H9 (cell line): ENCODE measurements at regions not wholly inside any gene's neighbourhood (a gene's known extent, or its start where the extent isn't known, plus 50 kb on each side); places are given as distances from the start of the nearest gene placed in this dataset.
A peak's percentile ranks its signal among the peaks of the same experiment; 100 is the strongest.

Experiments used
- DNase-seq: peaks from one replicate; pipeline ENCODE4 v3.0.0-alpha.2; 2017
- H2AFZ ChIP-seq: one replicate; pipeline ENCODE4 v1.6.1; 2013; ENCODE audit warnings: mild to moderate bottlenecking, low read length, control low read depth, moderate library complexity
- H2AK5ac ChIP-seq: 2 replicates; pipeline ENCODE4 v1.6.1; 2013; ENCODE audit warnings: low read length, control low read depth, mixed read lengths; ENCODE audit not compliant: insufficient read length
- H2BK120ac ChIP-seq: one replicate; pipeline ENCODE4 v1.6.1; 2013; ENCODE audit warnings: low read depth, mild to moderate bottlenecking, low read length, control low read depth, inconsistent platforms; ENCODE audit not compliant: poor library complexity, severe bottlenecking
- H2BK12ac ChIP-seq: 2 replicates; pipeline ENCODE4 v1.6.1; 2013; ENCODE audit warnings: low read length, control low read depth, mixed read lengths, low read depth; ENCODE audit not compliant: insufficient read length
- H2BK15ac ChIP-seq: 2 replicates; pipeline ENCODE4 v1.6.1; 2013; ENCODE audit warnings: low read depth, low read length, control low read depth
- H2BK20ac ChIP-seq: one replicate; pipeline ENCODE4 v1.6.1; 2013; ENCODE audit warnings: low read depth, mild to moderate bottlenecking, low read length, control low read depth, inconsistent platforms; ENCODE audit not compliant: poor library complexity, severe bottlenecking
- H2BK5ac ChIP-seq: 2 replicates; pipeline ENCODE4 v1.6.1; 2013; ENCODE audit warnings: low read length, control low read depth, mixed read lengths; ENCODE audit not compliant: insufficient read length
- H3K14ac ChIP-seq: 2 replicates; pipeline ENCODE4 v1.6.1; 2013; ENCODE audit warnings: low read length, control low read depth; ENCODE audit not compliant: insufficient read depth
- H3K18ac ChIP-seq: 2 replicates; pipeline ENCODE4 v1.6.1; 2013; ENCODE audit warnings: low read depth, mild to moderate bottlenecking, mixed read lengths, low read length, control low read depth; ENCODE audit not compliant: insufficient read length
- H3K23ac ChIP-seq: 2 replicates; pipeline ENCODE4 v1.6.1; 2013; ENCODE audit warnings: low read length, control low read depth, mixed read lengths, low read depth; ENCODE audit not compliant: insufficient read length
- H3K23me2 ChIP-seq: 2 replicates; pipeline ENCODE4 v1.6.1; 2013; ENCODE audit warnings: low read depth, mild to moderate bottlenecking, mixed read lengths, low read length, control low read depth; ENCODE audit not compliant: insufficient read length, poor library complexity, severe bottlenecking
- H3K27ac ChIP-seq: 2 replicates; pipeline ENCODE4 v1.5.1; 2013; ENCODE audit warnings: low read length, control low read depth, mixed read lengths, low read depth; ENCODE audit not compliant: insufficient read length
- H3K27me3 ChIP-seq: 2 replicates; pipeline ENCODE4 v1.6.1; 2013; ENCODE audit warnings: low read length, control low read depth, inconsistent platforms; ENCODE audit not compliant: insufficient read depth
- H3K4ac ChIP-seq: 2 replicates; pipeline ENCODE4 v1.6.1; 2013; ENCODE audit warnings: low read depth, mild to moderate bottlenecking, control low read depth, inconsistent platforms, low read length, moderate library complexity
- H3K4me1 ChIP-seq: 2 replicates; pipeline ENCODE4 v1.6.1; 2013; ENCODE audit warnings: low read length, control low read depth, inconsistent platforms; ENCODE audit not compliant: insufficient read depth
- H3K4me2 ChIP-seq: 2 replicates; pipeline ENCODE4 v1.6.1; 2013; ENCODE audit warnings: low read length, control low read depth, mixed read lengths; ENCODE audit not compliant: insufficient read length, insufficient read depth
- H3K56ac ChIP-seq: 2 replicates; pipeline ENCODE4 v1.6.1; 2013; ENCODE audit warnings: low read depth, mild to moderate bottlenecking, mixed read lengths, low read length, control low read depth; ENCODE audit not compliant: insufficient read length
- H3K79me1 ChIP-seq: 2 replicates; pipeline ENCODE4 v1.6.1; 2013; ENCODE audit warnings: low read depth, mild to moderate bottlenecking, moderate library complexity, low read length, control low read depth, inconsistent platforms; ENCODE audit not compliant: insufficient read depth, poor library complexity, severe bottlenecking
- H3K79me2 ChIP-seq: 2 replicates; pipeline ENCODE4 v1.6.1; 2013; ENCODE audit warnings: low read length, control low read depth, inconsistent platforms; ENCODE audit not compliant: insufficient read depth
- H3K9ac ChIP-seq: 2 replicates; pipeline ENCODE4 v1.6.1; 2013; ENCODE audit warnings: low read length, control low read depth, mixed read lengths; ENCODE audit not compliant: insufficient read length; ENCODE audit errors: extremely low read depth
- H3K9me3 ChIP-seq: one replicate; pipeline ENCODE4 v1.6.1; 2013; ENCODE audit warnings: low read depth, low read length, inconsistent platforms; ENCODE audit not compliant: control insufficient read depth
- H3T11ph ChIP-seq: one replicate; pipeline ENCODE4 v1.6.1; 2013; ENCODE audit warnings: mild to moderate bottlenecking, low read length, control low read depth, inconsistent platforms
- H4K20me1 ChIP-seq: one replicate; pipeline ENCODE4 v1.6.1; 2013; ENCODE audit not compliant: control insufficient read depth, insufficient read length, insufficient read depth
- H4K5ac ChIP-seq: 2 replicates; pipeline ENCODE4 v1.6.1; 2013; ENCODE audit warnings: low read depth, mild to moderate bottlenecking, mixed read lengths, low read length, control low read depth; ENCODE audit not compliant: insufficient read length
- H4K8ac ChIP-seq: replicated peaks from 2 replicates; pipeline ENCODE4 v1.6.1; 2013; ENCODE audit warnings: low read length, control low read depth, mixed read lengths, low read depth; ENCODE audit not compliant: insufficient read length
- H4K91ac ChIP-seq: 2 replicates; pipeline ENCODE4 v1.6.1; 2013; ENCODE audit warnings: low read depth, mild to moderate bottlenecking, moderate library complexity, mixed read lengths, low read length, control low read depth; ENCODE audit not compliant: insufficient read length
- H3K27ac Mint-ChIP-seq, 3 experiments: 2 replicates in 2 of 3; 3 replicates in 1 of 3; pipeline ENCODE4 v1.8.0; 2020 to 2021; ENCODE audit warnings: mixed read lengths in 3 of 3, mild to moderate bottlenecking in 1 of 3, moderate library complexity in 1 of 3
- H3K27me3 Mint-ChIP-seq: 2 replicates; pipeline ENCODE4 v1.8.0; 2021; ENCODE audit warnings: low read depth, mild to moderate bottlenecking, moderate library complexity, mixed read lengths
- H3K36me3 Mint-ChIP-seq, 3 experiments: 2 replicates in 2 of 3; 3 replicates in 1 of 3; pipeline ENCODE4 v1.8.0; 2020 to 2021; ENCODE audit warnings: low read depth in 3 of 3, mixed read lengths in 3 of 3; ENCODE audit not compliant: insufficient read depth in 1 of 3
- H3K4me1 Mint-ChIP-seq, 2 experiments: 2 replicates each; pipeline ENCODE4 v1.8.0; 2020; ENCODE audit warnings: mixed read lengths in 2 of 2
- H3K4me3 Mint-ChIP-seq, 2 experiments: 2 replicates in 1 of 2; 3 replicates in 1 of 2; pipeline ENCODE4 v1.8.0; 2020 to 2021; ENCODE audit warnings: mild to moderate bottlenecking in 2 of 2, mixed read lengths in 2 of 2, moderate library complexity in 1 of 2
- H3K9me3 Mint-ChIP-seq, 2 experiments: 2 replicates in 1 of 2; 3 replicates in 1 of 2; pipeline ENCODE4 v1.8.0; 2020; ENCODE audit warnings: mild to moderate bottlenecking in 2 of 2, mixed read lengths in 2 of 2, moderate library complexity in 1 of 2
- WGBS: extraction: QIAGEN DNeasy Blood & Tissue Kit; methylation state at CpG from one replicate; pipeline ENCODE4 v1.1.7; 2013; ENCODE audit warnings: missing lambda C conversion rate, low lambda C conversion rate, mixed read lengths; ENCODE audit not compliant: insufficient read length; ENCODE audit errors: extremely low coverage; 5-methylcytosine and 5-hydroxymethylcytosine counted together
- TF ChIP-seq, protein P1 (sequence below): fragments of 200-600 bp; sonication (generic); conservative IDR thresholded peaks from 3 replicates; pipeline ENCODE4 v1.8.0; 2021; ENCODE audit warnings: antibody characterized with exemption, mild to moderate bottlenecking

- H2AFZ ChIP-seq = peak overlapping the region; percentile 56
- H3K36me3 Mint-ChIP-seq = peaks cover 2 to 8% (median 3%) of the 10 kb centered on the region in 3 experiments; a peak in 4 of 7 replicates
- no CpG with 5 or more reads among the region's 3 CpGs for WGBS
These were observed 720.8 kb downstream of the PLA2G4A start for GRCh38 chr1:187549540-187549939.

More at GRCh38 chr1:187549540-187549939, 720.8 kb downstream of the PLA2G4A start:
- H2BK20ac ChIP-seq = no peak overlapping the region
- Mint-ChIP-seq H3K4me3 (no peak overlapping the region), H3K27ac (no peak overlapping the region), H3K9me3 (peaks cover 4% of the 10 kb centered on the region in 2 experiments; a peak in 2 of 5 replicates), H3K4me1 (no peaks in the 10 kb centered on the region), H3K27me3 (no peaks in the 10 kb centered on the region)
- H3K79me2 ChIP-seq = no peaks in the 10 kb centered on the region
- H4K8ac ChIP-seq = no peak overlapping the region
- H3K4me2 ChIP-seq = no peak overlapping the region
- no peaks in the 10 kb centered on the region for H3K23me2 ChIP-seq
- no peak overlapping the region for H3K23ac ChIP-seq
- TF ChIP-seq, protein P1, sequence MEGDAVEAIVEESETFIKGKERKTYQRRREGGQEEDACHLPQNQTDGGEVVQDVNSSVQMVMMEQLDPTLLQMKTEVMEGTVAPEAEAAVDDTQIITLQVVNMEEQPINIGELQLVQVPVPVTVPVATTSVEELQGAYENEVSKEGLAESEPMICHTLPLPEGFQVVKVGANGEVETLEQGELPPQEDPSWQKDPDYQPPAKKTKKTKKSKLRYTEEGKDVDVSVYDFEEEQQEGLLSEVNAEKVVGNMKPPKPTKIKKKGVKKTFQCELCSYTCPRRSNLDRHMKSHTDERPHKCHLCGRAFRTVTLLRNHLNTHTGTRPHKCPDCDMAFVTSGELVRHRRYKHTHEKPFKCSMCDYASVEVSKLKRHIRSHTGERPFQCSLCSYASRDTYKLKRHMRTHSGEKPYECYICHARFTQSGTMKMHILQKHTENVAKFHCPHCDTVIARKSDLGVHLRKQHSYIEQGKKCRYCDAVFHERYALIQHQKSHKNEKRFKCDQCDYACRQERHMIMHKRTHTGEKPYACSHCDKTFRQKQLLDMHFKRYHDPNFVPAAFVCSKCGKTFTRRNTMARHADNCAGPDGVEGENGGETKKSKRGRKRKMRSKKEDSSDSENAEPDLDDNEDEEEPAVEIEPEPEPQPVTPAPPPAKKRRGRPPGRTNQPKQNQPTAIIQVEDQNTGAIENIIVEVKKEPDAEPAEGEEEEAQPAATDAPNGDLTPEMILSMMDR = no peak
- H3K9me3 ChIP-seq = no peaks in the 10 kb centered on the region
- no peak overlapping the region for H2BK5ac ChIP-seq
- no peak overlapping the region for H4K91ac ChIP-seq
- H3T11ph ChIP-seq = no peak overlapping the region
- H3K27ac ChIP-seq = no peak overlapping the region
- no peak overlapping the region for H3K9ac ChIP-seq
- no peaks in the 10 kb centered on the region for H4K20me1 ChIP-seq
- no peaks in the 10 kb centered on the region for H3K27me3 ChIP-seq
- H3K18ac ChIP-seq = no peak overlapping the region
- H4K5ac ChIP-seq = no peak overlapping the region
- no peak for DNase-seq
- no peak overlapping the region for H2BK15ac ChIP-seq
- H2AK5ac ChIP-seq = no peak overlapping the region
- no peak overlapping the region for H3K4ac ChIP-seq
- H3K56ac ChIP-seq = no peak overlapping the region
- no peaks in the 10 kb centered on the region for H3K4me1 ChIP-seq
- no peak overlapping the region for H3K14ac ChIP-seq
- no peak overlapping the region for H2BK12ac ChIP-seq
- no peak overlapping the region for H2BK120ac ChIP-seq
- H3K79me1 ChIP-seq = no peaks in the 10 kb centered on the region
